PC-3 (cell line): ENCODE measurements at regions not wholly inside any gene's neighbourhood (a gene's known extent, or its start where the extent isn't known, plus 50 kb on each side); places are given as distances from the start of the nearest gene placed in this dataset.

Experiments
- ATAC-seq: fragments of 200-7000 bp; cut with Tn5 transposase; 2 replicates; pipeline ENCODE4 v1.9.1; 2020; ENCODE audit warnings: mild to moderate bottlenecking, moderate library complexity
- BruUV-seq: library from RNA; stranded (reverse); fragments of 400-500 nt; replicated peaks from 2 replicates; lab custom pipeline; 2021; lab: Mats Ljungman, UMichigan
- CTCF ChIA-PET: fragments of 300-600 bp; sonication (Branson Sonifier 250); formaldehyde crosslinking; loops from one replicate; lab custom pipeline; 2022; ENCODE audit warnings: antibody characterized with exemption; lab: Charles Lee
- POLR2A ChIA-PET: fragments of 300-600 bp; sonication (Branson Sonifier 250); formaldehyde crosslinking; loops from one replicate; lab custom pipeline; 2022; ENCODE audit warnings: antibody characterized with exemption; ENCODE audit not compliant: unreplicated experiment; lab: Charles Lee
- DNase-seq: peaks from one replicate; pipeline ENCODE4 v3.0.0-alpha.2; 2015
- H2AFZ ChIP-seq: fragments of 300-600 bp; sonication (generic); 2 replicates; pipeline ENCODE4 v1.6.0; 2016; ENCODE audit warnings: antibody characterized with exemption, low read length
- H3F3A ChIP-seq: fragments of 300-600 bp; sonication (generic); one replicate; pipeline ENCODE4 v1.6.0; 2017; ENCODE audit warnings: antibody characterized with exemption, low read length, control low read depth, mild to moderate bottlenecking; ENCODE audit not compliant: unreplicated experiment
- H3K27ac ChIP-seq: fragments of 300-600 bp; sonication (generic); 2 replicates; pipeline ENCODE4 v1.5.1; 2016; ENCODE audit warnings: mild to moderate bottlenecking, low read length
- H3K27me3 ChIP-seq: fragments of 300-600 bp; sonication (generic); 2 replicates; pipeline ENCODE4 v1.6.1; 2016; ENCODE audit warnings: low read length, mixed read lengths
- H3K36me3 ChIP-seq: fragments of 300-600 bp; sonication (generic); 2 replicates; pipeline ENCODE4 v1.6.1; 2016; ENCODE audit warnings: low read depth, mixed run types, low read length, mixed read lengths
- H3K4me1 ChIP-seq: fragments of 300-600 bp; sonication (generic); 2 replicates; pipeline ENCODE4 v1.5.1; 2016; ENCODE audit warnings: low read length; ENCODE audit not compliant: insufficient read depth
- H3K4me2 ChIP-seq: fragments of 300-600 bp; sonication (generic); 2 replicates; pipeline ENCODE4 v1.6.0; 2016; ENCODE audit warnings: low read length
- H3K4me3 ChIP-seq: fragments of 300-600 bp; sonication (generic); 2 replicates; pipeline ENCODE4 v1.5.1; 2016; ENCODE audit warnings: mild to moderate bottlenecking, low read length, mixed read lengths
- H3K79me2 ChIP-seq: fragments of 300-600 bp; sonication (generic); 2 replicates; pipeline ENCODE4 v1.6.1; 2017; ENCODE audit warnings: low read length, mixed read lengths
- H3K9ac ChIP-seq: fragments of 300-600 bp; sonication (generic); 2 replicates; pipeline ENCODE4 v1.6.0; 2016; ENCODE audit warnings: mild to moderate bottlenecking, low read length
- H3K9me2 ChIP-seq: fragments of 300-600 bp; sonication (generic); replicated peaks from 2 replicates; pipeline ENCODE4 v1.6.1; 2016; ENCODE audit warnings: mixed run types, low read length, mixed read lengths
- H3K9me3 ChIP-seq: fragments of 300-600 bp; sonication (generic); 2 replicates; pipeline ENCODE4 v1.6.1; 2016; ENCODE audit warnings: low read length, mixed read lengths
- H4K20me1 ChIP-seq: fragments of 300-600 bp; sonication (generic); 2 replicates; pipeline ENCODE4 v1.6.1; 2016; ENCODE audit warnings: low read length, mixed read lengths
- CTCF ChIP-seq: fragments of 300-600 bp; sonication (generic); conservative IDR thresholded peaks from 2 replicates; pipeline ENCODE4 v1.5.1; 2017; ENCODE audit warnings: antibody characterized with exemption, low read depth, mild to moderate bottlenecking, low read length
- EZH2 ChIP-seq: fragments of 300-600 bp; sonication (generic); IDR thresholded peaks from one replicate; pipeline ENCODE4 v1.6.1; 2017; ENCODE audit warnings: antibody characterized with exemption, mild to moderate bottlenecking, low read length; ENCODE audit not compliant: unreplicated experiment
- EZH2phosphoT487 ChIP-seq: fragments of 300-600 bp; sonication (generic); IDR thresholded peaks from 2 replicates; pipeline ENCODE4 v1.6.1; 2018; ENCODE audit warnings: mild to moderate bottlenecking, antibody characterized with exemption, low read length, borderline replicate concordance
- intact Hi-C: fragments of 100-400 bp; cut with micrococcal nuclease; formaldehyde crosslinking; loops from 2 replicates; pipeline ENCODE4 v1.9.0; 2023

GRCh38 chr16:85306793-85307551, 194.7 kb upstream of the CIBAR2 start:
- Histone ChIP-seq H3K27ac (no peak overlapping the region), H3K4me2 (no peak overlapping the region), H3K79me2 (no peaks in the 10 kb centered on the region), H3K9me2 (no peaks in the 10 kb centered on the region), H3K36me3 (no peaks in the 10 kb centered on the region), H3K9me3 (no peaks in the 10 kb centered on the region), H2AFZ (no peak overlapping the region), H4K20me1 (no peaks in the 10 kb centered on the region), H3F3A (no peaks in the 10 kb centered on the region), H3K9ac (no peak overlapping the region), H3K27me3 (no peaks in the 10 kb centered on the region), H3K4me1 (no peaks in the 10 kb centered on the region), H3K4me3 (no peak overlapping the region)
- ChIA-PET POLR2A (no interaction called here), CTCF (no interaction called here)
- TF ChIP-seq EZH2phosphoT487 (no peak), EZH2 (no peak)
- no peak for ATAC-seq
- DNase-seq = no peak
- no TSS peak for BruUV-seq
- intact Hi-C loops = no loop called here

- H3K27ac ChIP-seq = no peak overlapping the region
- no peak overlapping the region for H3K4me2 ChIP-seq
- H3K36me3 ChIP-seq = no peaks in the 10 kb centered on the region
- no peak for TF ChIP-seq CTCF
- TF ChIP-seq EZH2 = no peak
- no peak for TF ChIP-seq EZH2phosphoT487
- H4K20me1 ChIP-seq = no peaks in the 10 kb centered on the region
- ATAC-seq (no peak), DNase-seq (no peak)
- BruUV-seq = no TSS peak
- no peaks in the 10 kb centered on the region for H3K79me2 ChIP-seq
- H3K4me3 ChIP-seq = no peak overlapping the region
- no peak overlapping the region for H2AFZ ChIP-seq
- H3K4me1 ChIP-seq = no peaks in the 10 kb centered on the region
- H3K9me3 ChIP-seq = no peaks in the 10 kb centered on the region
- no peak overlapping the region for H3K9ac ChIP-seq
- no peaks in the 10 kb centered on the region for H3K27me3 ChIP-seq
- CTCF ChIA-PET = no interaction called here
- H3K9me2 ChIP-seq = no peaks in the 10 kb centered on the region
- POLR2A ChIA-PET = no interaction called here
- H3F3A ChIP-seq = no peaks in the 10 kb centered on the region
- intact Hi-C loops = no loop called here
Measured at GRCh38 chr16:85307552-85308364, 195.5 kb upstream of the CIBAR2 start.

GRCh38 chr16:85308611-85309540, 196.6 kb upstream of the CIBAR2 start:
- H3K79me2 ChIP-seq = no peaks in the 10 kb centered on the region
- no peaks in the 10 kb centered on the region for H3F3A ChIP-seq
- ChIA-PET POLR2A (no interaction called here), CTCF (no interaction called here)
- H2AFZ ChIP-seq = no peak overlapping the region
- intact Hi-C loops = no loop called here
- H3K27me3 ChIP-seq = no peaks in the 10 kb centered on the region
- no peak for ATAC-seq
- no peak overlapping the region for H3K4me3 ChIP-seq
- no peak overlapping the region for H3K27ac ChIP-seq
- no peaks in the 10 kb centered on the region for H3K4me1 ChIP-seq
- no peak overlapping the region for H3K9ac ChIP-seq
- H3K4me2 ChIP-seq = no peak overlapping the region
- no peaks in the 10 kb centered on the region for H3K9me2 ChIP-seq
- H3K36me3 ChIP-seq = no peaks in the 10 kb centered on the region
- TF ChIP-seq EZH2phosphoT487 (no peak), CTCF (no peak), EZH2 (no peak)
- no peak for DNase-seq
- H3K9me3 ChIP-seq = no peaks in the 10 kb centered on the region
- BruUV-seq = no TSS peak
- H4K20me1 ChIP-seq = no peaks in the 10 kb centered on the region
